PC-9 (cell line): ENCODE measurements at regions not wholly inside any gene's neighbourhood (a gene's known extent, or its start where the extent isn't known, plus 50 kb on each side); places are given as distances from the start of the nearest gene placed in this dataset.

Experiments used
- BruUV-seq: library from RNA; stranded (reverse); fragments of 400-500 nt; replicated peaks from 2 replicates; lab custom pipeline; 2021; lab: Mats Ljungman, UMichigan
- CTCF ChIA-PET: fragments of 300-600 bp; sonication (Branson Sonifier 250); formaldehyde crosslinking; loops from one replicate; lab custom pipeline; 2022; ENCODE audit warnings: antibody characterized with exemption; lab: Charles Lee
- POLR2A ChIA-PET: fragments of 300-600 bp; sonication (Branson Sonifier 250); formaldehyde crosslinking; loops from one replicate; lab custom pipeline; 2022; ENCODE audit warnings: antibody characterized with exemption; ENCODE audit not compliant: unreplicated experiment; lab: Charles Lee
- DNase-seq, 2 experiments: peaks; one replicate each; pipeline versions ENCODE4 v3.0.0 to v3.0.0-alpha.2; 2015 to 2022; ENCODE audit warnings: mixed read lengths in 1 of 2
- H2AFZ ChIP-seq: fragments of 200-600 bp; sonication (generic); 2 replicates; pipeline ENCODE4 v1.8.1; 2017; ENCODE audit warnings: antibody characterized with exemption
- H3F3A ChIP-seq: fragments of 200-600 bp; sonication (generic); 2 replicates; pipeline ENCODE4 v1.8.1; 2017; ENCODE audit warnings: antibody characterized with exemption, mild to moderate bottlenecking, low read depth; ENCODE audit not compliant: insufficient read depth
- H3K27ac ChIP-seq: fragments of 200-600 bp; sonication (generic); 2 replicates; pipeline ENCODE4 v1.6.1; 2016; ENCODE audit warnings: mixed run types
- H3K27me3 ChIP-seq: fragments of 200-600 bp; sonication (generic); 2 replicates; pipeline ENCODE4 v1.6.1; 2016; ENCODE audit warnings: low read depth, mixed run types; ENCODE audit not compliant: insufficient read depth
- H3K36me3 ChIP-seq: fragments of 200-600 bp; sonication (generic); 2 replicates; pipeline ENCODE4 v1.6.1; 2016; ENCODE audit warnings: low read depth, mixed run types
- H3K4me1 ChIP-seq: fragments of 200-600 bp; sonication (generic); replicated peaks from 2 replicates; pipeline ENCODE4 v1.6.1; 2016; ENCODE audit warnings: mixed run types; ENCODE audit not compliant: insufficient read depth
- H3K4me2 ChIP-seq: fragments of 200-600 bp; sonication (generic); 2 replicates; pipeline ENCODE4 v1.6.1; 2017; ENCODE audit warnings: mixed run types
- H3K4me3 ChIP-seq: fragments of 200-600 bp; sonication (generic); 2 replicates; pipeline ENCODE4 v1.6.1; 2016; ENCODE audit warnings: mixed run types
- H3K79me2 ChIP-seq: fragments of 200-600 bp; sonication (generic); 2 replicates; pipeline ENCODE4 v1.6.1; 2017; ENCODE audit warnings: low read depth, mixed run types
- H3K9me2 ChIP-seq: fragments of 200-600 bp; sonication (generic); 2 replicates; pipeline ENCODE4 v1.8.1; 2017; ENCODE audit warnings: mild to moderate bottlenecking; ENCODE audit not compliant: insufficient read depth
- H3K9me3 ChIP-seq: fragments of 200-600 bp; sonication (generic); 2 replicates; pipeline ENCODE4 v1.8.1; 2016; ENCODE audit warnings: low read depth; ENCODE audit not compliant: insufficient read depth
- H4K20me1 ChIP-seq: fragments of 200-600 bp; sonication (generic); 2 replicates; pipeline ENCODE4 v1.8.1; 2017; ENCODE audit not compliant: insufficient read depth
- CTCF ChIP-seq: fragments of 200-600 bp; sonication (generic); conservative IDR thresholded peaks from 2 replicates; pipeline ENCODE4 v1.6.1; 2017; ENCODE audit warnings: mixed run types, antibody characterized with exemption, mild to moderate bottlenecking, moderate library complexity
- EZH2 ChIP-seq: fragments of 200-600 bp; sonication (generic); IDR thresholded peaks from 2 replicates; pipeline ENCODE4 v1.8.0; 2017; ENCODE audit warnings: antibody characterized with exemption, low read depth
- intact Hi-C: fragments of 100-400 bp; cut with micrococcal nuclease; formaldehyde crosslinking; loops from one replicate; pipeline ENCODE4 v1.10.0; 2022; ENCODE audit not compliant: unreplicated experiment

DNA sequence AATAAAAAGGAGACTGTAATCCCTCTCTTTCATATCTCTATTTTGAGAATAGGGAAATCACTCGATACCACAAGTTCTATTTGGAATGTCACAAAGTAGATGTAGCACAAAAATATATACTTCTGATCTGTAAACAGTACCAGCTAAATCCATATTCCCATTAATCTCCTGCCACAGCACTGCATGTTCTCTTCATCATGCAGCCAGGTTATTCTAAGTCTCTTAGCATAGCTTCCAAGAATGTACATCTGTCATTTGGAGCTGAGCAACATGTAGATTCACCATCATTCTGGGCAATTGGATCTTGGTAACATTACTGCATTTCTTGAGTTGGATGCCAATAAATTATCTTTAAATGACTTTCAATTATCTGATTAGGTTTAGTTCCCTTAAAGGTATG lies 1874.5 kb downstream of the MRPL39 start:
- Histone ChIP-seq H3K9me3 (no peaks in the 10 kb centered on the region), H3K27ac (no peak overlapping the region), H3K36me3 (no peaks in the 10 kb centered on the region), H3K4me3 (no peak overlapping the region), H2AFZ (no peak overlapping the region), H3K79me2 (no peaks in the 10 kb centered on the region), H3K27me3 (no peaks in the 10 kb centered on the region), H3K4me1 (no peaks in the 10 kb centered on the region), H4K20me1 (no peaks in the 10 kb centered on the region), H3F3A (no peaks in the 10 kb centered on the region), H3K4me2 (no peak overlapping the region), H3K9me2 (no peaks in the 10 kb centered on the region)
- intact Hi-C loops = no loop called here
- BruUV-seq = no TSS peak
- no peak for DNase-seq
- ChIA-PET CTCF (no interaction called here), POLR2A (no interaction called here)
- TF ChIP-seq EZH2 = no peak
- no peak for TF ChIP-seq CTCF

- CTCF ChIA-PET = no interaction called here
- H3K27ac ChIP-seq = no peak overlapping the region
- H3K4me1 ChIP-seq = no peaks in the 10 kb centered on the region
- TF ChIP-seq EZH2 = no peak
- no peak for TF ChIP-seq CTCF
- H3K79me2 ChIP-seq = no peaks in the 10 kb centered on the region
- DNase-seq = no peak
- no peaks in the 10 kb centered on the region for H3K9me2 ChIP-seq
- no peak overlapping the region for H2AFZ ChIP-seq
- H3K9me3 ChIP-seq = no peaks in the 10 kb centered on the region
- intact Hi-C loops = no loop called here
- H3K4me2 ChIP-seq = no peak overlapping the region
- no peaks in the 10 kb centered on the region for H3K36me3 ChIP-seq
- BruUV-seq = no TSS peak
- no peaks in the 10 kb centered on the region for H4K20me1 ChIP-seq
- H3K4me3 ChIP-seq = no peak overlapping the region
- H3K27me3 ChIP-seq = no peaks in the 10 kb centered on the region
- POLR2A ChIA-PET = interaction anchor here (0.7 kb wide), 1 partner anchor 752 kb away, joined by 7 read pairs; no protein-coding TSS in a partner anchor
- H3F3A ChIP-seq = no peaks in the 10 kb centered on the region
Observed at GRCh38 chr21:23729331-23729730, 1878.0 kb downstream of the MRPL39 start.

DNA sequence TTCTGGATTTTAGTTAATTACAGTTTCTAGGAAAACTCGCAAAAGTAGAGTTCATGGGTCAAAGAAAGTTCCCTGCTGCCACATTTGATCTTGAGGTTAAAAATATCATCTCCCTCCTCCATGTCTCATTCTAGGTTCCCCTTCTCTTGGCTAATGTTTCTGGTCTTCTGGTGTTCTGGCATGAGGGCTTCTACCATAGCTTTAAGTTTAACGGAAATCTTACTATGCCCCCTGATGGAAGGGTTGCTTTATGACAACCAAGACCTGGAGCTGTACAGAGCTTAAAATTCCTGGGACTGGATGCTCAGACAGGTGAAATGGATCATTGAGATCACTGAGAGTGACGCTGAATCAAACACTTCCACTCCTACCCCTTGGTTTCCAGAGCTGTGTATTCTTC lies 1881.7 kb downstream of the MRPL39 start:
- CTCF ChIA-PET = no interaction called here
- intact Hi-C loops = no loop called here
- DNase-seq = no peak

More for the DNA sequence above, 1881.7 kb downstream of the MRPL39 start:
- no peaks in the 10 kb centered on the region for H3K27me3 ChIP-seq
- no peaks in the 10 kb centered on the region for H3K79me2 ChIP-seq
- TF ChIP-seq CTCF (no peak), EZH2 (no peak)
- H3K4me2 ChIP-seq = no peak overlapping the region
- H3K36me3 ChIP-seq = no peaks in the 10 kb centered on the region
- H3K9me3 ChIP-seq = no peaks in the 10 kb centered on the region
- no peak overlapping the region for H3K4me3 ChIP-seq
- no peak overlapping the region for H3K27ac ChIP-seq
- H2AFZ ChIP-seq = no peak overlapping the region
- H3K9me2 ChIP-seq = no peaks in the 10 kb centered on the region
- H3K4me1 ChIP-seq = no peaks in the 10 kb centered on the region
- H4K20me1 ChIP-seq = no peaks in the 10 kb centered on the region
- no TSS peak for BruUV-seq
- no peaks in the 10 kb centered on the region for H3F3A ChIP-seq
- POLR2A ChIA-PET = no interaction called here
